Spleen (tissue), 11 donors: ENCODE measurements at regions not wholly inside any gene's neighbourhood (a gene's known extent, or its start where the extent isn't known, plus 50 kb on each side); places are given as distances from the start of the nearest gene placed in this dataset.

Source experiments
- DNase-seq: peaks from one replicate; pipeline ENCODE4 v3.0.0-alpha.2; 2020
- H3K27ac ChIP-seq, 8 donors: fragments of 200-600 bp; sonication (generic) in 7 of 8; 1 replicate in 4 of 8; 2 replicates in 4 of 8; pipeline versions ENCODE4 v1.5.0 to v1.8.0; 2016 to 2021; ENCODE audit warnings: inconsistent platforms in 4 of 8, mild to moderate bottlenecking in 4 of 8, moderate library complexity in 1 of 8
- H3K27me3 ChIP-seq, 7 donors: fragments of 200-600 bp; sonication (generic) in 6 of 7; replicated peaks in 1 of 7; 1 replicate in 4 of 7; 2 replicates in 3 of 7; pipeline versions ENCODE4 v1.5.0 to v1.8.0; 2016 to 2021; ENCODE audit warnings: inconsistent platforms in 3 of 7, mild to moderate bottlenecking in 1 of 7
- H3K36me3 ChIP-seq, 6 donors: fragments of 200-600 bp; sonication (generic) in 5 of 6; 1 replicate in 4 of 6; 2 replicates in 2 of 6; pipeline versions ENCODE4 v1.5.0 to v1.8.0; 2016 to 2021; ENCODE audit warnings: inconsistent platforms in 2 of 6
- H3K4me1 ChIP-seq, 6 donors: fragments of 200-600 bp; sonication (generic) in 5 of 6; 1 replicate in 3 of 6; 2 replicates in 3 of 6; pipeline versions ENCODE4 v1.5.0 to v1.8.0; 2016 to 2021; ENCODE audit warnings: inconsistent platforms in 3 of 6
- H3K4me3 ChIP-seq, 8 donors: fragments of 200-600 bp; sonication (generic) in 7 of 8; 1 replicate in 4 of 8; 2 replicates in 4 of 8; pipeline versions ENCODE4 v1.5.0 to v1.8.0; 2016 to 2021; ENCODE audit warnings: inconsistent platforms in 4 of 8, mild to moderate bottlenecking in 4 of 8, moderate library complexity in 2 of 8
- H3K9me3 ChIP-seq, 8 donors: fragments of 200-600 bp; sonication (generic) in 7 of 8; 1 replicate in 4 of 8; 2 replicates in 4 of 8; pipeline versions ENCODE4 v1.5.0 to v1.8.0; 2016 to 2021; ENCODE audit warnings: inconsistent platforms in 4 of 8
- CTCF ChIP-seq, 11 experiments: fragments of 200-600 bp in 7 of 11; fragments of 450-650 bp in 4 of 11; sonication (generic) in 4 of 11; IDR thresholded peaks in 8 of 11; conservative IDR thresholded peaks in 3 of 11; 1 replicate in 7 of 11; 2 replicates in 4 of 11; pipeline versions ENCODE4 v1.4.0 to v1.8.0; 2016 to 2021; ENCODE audit warnings: antibody characterized with exemption in 11 of 11, inconsistent platforms in 4 of 11, mild to moderate bottlenecking in 1 of 11
- POLR2A ChIP-seq, 3 donors: fragments of 450-650 bp; IDR thresholded peaks; one replicate each; pipeline ENCODE4 v1.5.1; 2017; ENCODE audit warnings: antibody characterized with exemption in 3 of 3, mild to moderate bottlenecking in 1 of 3
- POLR2AphosphoS5 ChIP-seq, 3 donors: sonication (generic); formaldehyde crosslinking; IDR thresholded peaks; one replicate each; pipeline ENCODE4 v1.5.1; 2017; ENCODE audit warnings: antibody characterized with exemption in 3 of 3
- WGBS, 5 donors: extraction: QIAGEN DNeasy Blood & Tissue Kit in 3 of 5; methylation state at CpG; one replicate each; pipeline versions ENCODE4 v1.1.5 to v1.1.7; 2013 to 2018; 5-methylcytosine and 5-hydroxymethylcytosine counted together
- intact Hi-C: fragments of 100-400 bp; cut with DNase I; formaldehyde crosslinking; loops from one replicate; pipeline ENCODE4 v1.15.0; 2023; ENCODE audit warnings: low total_unique reads
- donor health status: healthy with polysubstance abuse.
- donor health status: DM: no; HTN: no; CAD: no; lungs with moderate emphysema.
- donor health status: DM: no; HTN: no; CAD: no.
- donor health status: Bipolar disorder and iron deficiency.
- donor health status: healthy.
- donor health status: DM: no; HTN: no; CAD: no.
- donor health status: DM: yes; HTN: yes; CAD: no.

DNA sequence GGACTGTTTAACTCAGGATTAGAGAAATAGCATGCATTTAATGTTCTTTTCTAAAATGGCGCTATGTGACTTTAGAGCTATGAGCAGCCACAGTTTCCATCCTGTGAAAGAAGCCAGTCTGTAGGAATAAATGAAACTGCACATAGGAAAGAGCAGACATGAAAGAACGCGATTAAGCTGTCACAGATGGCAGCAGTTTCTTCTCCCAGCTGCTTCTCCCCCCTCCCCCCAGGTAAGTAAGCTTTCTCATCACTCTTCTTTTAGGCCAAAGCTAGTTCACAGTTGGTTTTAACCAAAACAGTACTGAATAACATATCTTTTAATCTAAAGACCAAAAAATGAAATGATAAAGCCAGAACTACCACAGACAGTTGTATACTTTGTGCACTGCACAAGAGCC lies 266.4 kb downstream of the KCNA4 start:
- Histone ChIP-seq H3K27ac (no peak overlapping the region), H3K4me3 (no peak overlapping the region), H3K9me3 (peaks cover 0 to 11% (median 0%) of the 10 kb centered on the region in 8 donors), H3K36me3 (no peaks in the 10 kb centered on the region), H3K27me3 (no peaks in the 10 kb centered on the region), H3K4me1 (no peaks in the 10 kb centered on the region)
- no peak for DNase-seq
- TF ChIP-seq CTCF (IDR thresholded peaks at IDR 0.05 in 8 of 11, conservative IDR thresholded peaks at IDR 0.05 in 3 of 11) = no peak
- TF ChIP-seq POLR2AphosphoS5 (IDR thresholded peaks at IDR 0.05) = no peak
- TF ChIP-seq POLR2A (IDR thresholded peaks at IDR 0.05) = no peak
- 79 to 86% (median 84%) methylated on average over 3 of the region's 3 CpGs for WGBS, 5 donors
- intact Hi-C loops = no loop called here

GRCh38 chr11:29734287-29734686 lies 282.5 kb downstream of the KCNA4 start:
- Histone ChIP-seq H3K4me3 (no peak overlapping the region), H3K4me1 (no peaks in the 10 kb centered on the region), H3K27me3 (no peaks in the 10 kb centered on the region), H3K27ac (no peak overlapping the region), H3K36me3 (no peaks in the 10 kb centered on the region), H3K9me3 (peaks cover 0 to 3% (median 0%) of the 10 kb centered on the region in 8 donors)
- intact Hi-C loops = no loop called here
- TF ChIP-seq CTCF (IDR thresholded peaks at IDR 0.05 in 8 of 11, conservative IDR thresholded peaks at IDR 0.05 in 3 of 11) (no peak), POLR2AphosphoS5 (IDR thresholded peaks at IDR 0.05) (no peak), POLR2A (IDR thresholded peaks at IDR 0.05) (no peak)
- 64 to 77% (median 74%) methylated on average over 1 of the region's 1 CpG for WGBS, 5 donors
- DNase-seq = no peak

DNA sequence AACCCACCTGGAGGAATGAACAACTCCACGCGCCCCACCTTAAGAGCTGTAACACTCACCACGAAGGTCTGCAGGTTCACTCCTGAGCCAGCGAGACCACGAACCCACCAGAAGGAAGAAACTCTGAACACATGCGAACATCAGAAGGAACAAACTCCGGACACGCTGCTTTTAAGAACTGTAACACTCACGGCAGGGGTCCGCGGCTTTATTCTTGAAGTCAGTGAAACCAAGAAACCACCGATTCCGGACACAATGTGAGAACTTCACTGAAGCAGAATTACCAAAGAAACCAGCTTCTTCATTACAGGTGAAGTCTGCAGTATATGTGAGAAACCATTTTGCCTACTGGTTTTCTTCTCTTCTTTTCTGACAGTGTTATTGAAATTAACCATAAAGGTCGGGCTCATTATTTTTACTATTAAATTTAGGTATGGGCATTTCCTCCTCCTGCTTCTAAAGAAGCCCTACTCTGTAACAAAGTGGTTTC lies 303.0 kb downstream of the KCNA4 start:
- TF ChIP-seq CTCF (IDR thresholded peaks at IDR 0.05 in 8 of 11, conservative IDR thresholded peaks at IDR 0.05 in 3 of 11) (no peak), POLR2A (IDR thresholded peaks at IDR 0.05) (no peak), POLR2AphosphoS5 (IDR thresholded peaks at IDR 0.05) (no peak)
- 84 to 95% (median 91%) methylated on average over 14 of the region's 14 CpGs for WGBS, 5 donors
- no peak overlapping the region for H3K4me3 ChIP-seq
- no peaks in the 10 kb centered on the region for H3K4me1 ChIP-seq
- intact Hi-C loops = no loop called here
- H3K27me3 ChIP-seq = no peaks in the 10 kb centered on the region
- H3K9me3 ChIP-seq = peaks cover 0 to 32% (median 11%) of the 10 kb centered on the region in 8 donors
- no peaks in the 10 kb centered on the region for H3K36me3 ChIP-seq
- no peak overlapping the region for H3K27ac ChIP-seq
- DNase-seq = no peak

DNA sequence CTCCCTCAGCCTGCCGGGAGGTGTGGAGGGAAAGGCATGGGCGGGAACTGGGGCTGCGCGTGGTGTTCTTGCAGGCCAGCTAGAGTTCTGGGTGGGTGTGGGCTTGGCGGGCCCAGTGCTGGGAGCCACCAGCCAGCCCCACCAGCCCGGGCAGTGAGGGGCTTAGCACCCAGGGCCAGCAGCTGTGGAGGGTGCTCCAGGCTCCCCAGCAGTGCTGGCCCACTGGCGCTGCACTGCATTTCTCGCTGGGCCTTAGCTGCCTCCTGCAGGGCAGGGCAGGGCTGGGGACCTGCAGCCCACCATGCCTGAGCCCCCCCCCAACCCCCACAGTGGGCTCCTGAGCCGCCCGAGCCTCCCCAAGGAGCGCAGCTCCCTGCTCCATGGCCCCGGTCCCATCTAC lies 304.2 kb downstream of the KCNA4 start:
- WGBS, 5 donors = 86 to 92% (median 88%) methylated on average over 9 to 12 of the region's 12 CpGs
- TF ChIP-seq POLR2A (IDR thresholded peaks at IDR 0.05) (no peak), CTCF (IDR thresholded peaks at IDR 0.05 in 8 of 11, conservative IDR thresholded peaks at IDR 0.05 in 3 of 11) (no peak), POLR2AphosphoS5 (IDR thresholded peaks at IDR 0.05) (no peak)
- DNase-seq = no peak

More for the DNA sequence above, 304.2 kb downstream of the KCNA4 start:
- H3K4me1 ChIP-seq = no peaks in the 10 kb centered on the region
- no peak overlapping the region for H3K4me3 ChIP-seq
- no peak overlapping the region for H3K27ac ChIP-seq
- H3K27me3 ChIP-seq = no peaks in the 10 kb centered on the region
- peaks cover 0 to 32% (median 11%) of the 10 kb centered on the region in 8 donors for H3K9me3 ChIP-seq
- intact Hi-C loops = no loop called here
- H3K36me3 ChIP-seq = no peaks in the 10 kb centered on the region
